ENCODE measurements at regions not wholly inside any gene's neighbourhood (a gene's known extent, or its start where the extent isn't known, plus 50 kb on each side); places are given as distances from the start of the nearest gene placed in this dataset.

DNA sequence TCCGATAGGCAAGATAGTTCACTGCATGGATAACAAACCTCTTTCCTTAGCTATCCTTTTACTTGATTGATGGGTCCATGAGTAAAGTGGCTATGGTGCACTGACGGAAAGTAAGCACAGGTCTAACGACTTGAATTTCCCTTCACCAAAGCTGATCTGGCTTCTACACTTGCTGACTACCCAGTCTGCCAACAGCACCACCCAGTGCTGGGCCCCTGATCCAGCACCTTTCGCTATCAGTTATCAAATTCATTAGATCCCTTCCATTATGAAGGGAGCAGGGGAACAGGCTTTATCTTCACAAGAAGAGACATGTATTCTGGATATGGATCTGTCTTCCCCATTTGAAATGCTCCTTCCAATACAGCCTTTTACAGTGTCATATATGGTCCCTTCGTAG lies 855.9 kb downstream of the GRID1 start:
- Histone ChIP-seq H3K4me2 (ENCODE audit: low read length) (no peak overlapping the region), H3K9me3 (ENCODE audit: insufficient read depth, low read depth, low read length) (no peaks in the 10 kb centered on the region), H3K79me2 (ENCODE audit: insufficient read depth, low read length) (no peaks in the 10 kb centered on the region), H3K4me1 (ENCODE audit: insufficient read depth, low read length) (no peaks in the 10 kb centered on the region), H3K27ac (ENCODE audit: low read depth, low read length) (no peak overlapping the region), H3K4me3 (ENCODE audit: insufficient read depth, low read depth, low read length) (no peak overlapping the region), H4K20me1 (ENCODE audit: insufficient read depth, low read length) (no peaks in the 10 kb centered on the region), H3K27me3 (ENCODE audit: insufficient read depth, low read length) (no peaks in the 10 kb centered on the region), H3K9ac (ENCODE audit: low read length) (no peak overlapping the region), H3K36me3 (ENCODE audit: insufficient read depth, low read length) (no peaks in the 10 kb centered on the region), H2AFZ (ENCODE audit: low read depth, low read length) (no peak overlapping the region)
- DNase-seq (ENCODE audit: low read depth), result no peak
- FAIRE-seq, result no peak
- Mint-ChIP-seq H3K4me3 (ENCODE audit: unreplicated experiment) (no peak overlapping the region), H3K9me3 (ENCODE audit: unreplicated experiment) (peaks cover 2% of the 10 kb centered on the region), H3K4me1 (ENCODE audit: low read depth, unreplicated experiment) (no peaks in the 10 kb centered on the region), H3K36me3 (ENCODE audit: low read depth, unreplicated experiment) (no peaks in the 10 kb centered on the region), H3K27me3 (ENCODE audit: low read depth, unreplicated experiment) (no peaks in the 10 kb centered on the region), H3K27ac (ENCODE audit: unreplicated experiment) (no peak overlapping the region)
- TF ChIP-seq EZH2 (IDR thresholded peaks at IDR 0.05; ENCODE audit: insufficient read depth, low read length), result no peak
- no peak for TF ChIP-seq CTCF (IDR thresholded peaks at IDR 0.05; ENCODE audit: insufficient read depth, low read depth, low read length)

- no peak overlapping the region for H3K9ac ChIP-seq (ENCODE audit: low read length)
- no peak overlapping the region for H3K27ac ChIP-seq (ENCODE audit: low read depth, low read length)
- FAIRE-seq (no peak), DNase-seq (ENCODE audit: low read depth) (no peak)
- H3K4me3 Mint-ChIP-seq (ENCODE audit: unreplicated experiment), result no peak overlapping the region
- H3K27ac Mint-ChIP-seq (ENCODE audit: unreplicated experiment), result no peak overlapping the region
- H3K9me3 Mint-ChIP-seq (ENCODE audit: unreplicated experiment), result peaks cover 2% of the 10 kb centered on the region
- no peaks in the 10 kb centered on the region for H3K36me3 ChIP-seq (ENCODE audit: insufficient read depth, low read length)
- no peaks in the 10 kb centered on the region for H4K20me1 ChIP-seq (ENCODE audit: insufficient read depth, low read length)
- no peak overlapping the region for H3K4me3 ChIP-seq (ENCODE audit: insufficient read depth, low read depth, low read length)
- TF ChIP-seq EZH2 (IDR thresholded peaks at IDR 0.05; ENCODE audit: insufficient read depth, low read length), result no peak
- H3K27me3 ChIP-seq (ENCODE audit: insufficient read depth, low read length), result no peaks in the 10 kb centered on the region
- H3K36me3 Mint-ChIP-seq (ENCODE audit: low read depth, unreplicated experiment), result no peaks in the 10 kb centered on the region
- no peak overlapping the region for H2AFZ ChIP-seq (ENCODE audit: low read depth, low read length)
- no peaks in the 10 kb centered on the region for H3K79me2 ChIP-seq (ENCODE audit: insufficient read depth, low read length)
- no peaks in the 10 kb centered on the region for H3K4me1 ChIP-seq (ENCODE audit: insufficient read depth, low read length)
- no peaks in the 10 kb centered on the region for H3K9me3 ChIP-seq (ENCODE audit: insufficient read depth, low read depth, low read length)
- no peak overlapping the region for H3K4me2 ChIP-seq (ENCODE audit: low read length)
- H3K4me1 Mint-ChIP-seq (ENCODE audit: low read depth, unreplicated experiment), result no peaks in the 10 kb centered on the region
- no peaks in the 10 kb centered on the region for H3K27me3 Mint-ChIP-seq (ENCODE audit: low read depth, unreplicated experiment)
Observed at GRCh38 chr10:85513436-85513835, 853.2 kb downstream of the GRID1 start.

DNA sequence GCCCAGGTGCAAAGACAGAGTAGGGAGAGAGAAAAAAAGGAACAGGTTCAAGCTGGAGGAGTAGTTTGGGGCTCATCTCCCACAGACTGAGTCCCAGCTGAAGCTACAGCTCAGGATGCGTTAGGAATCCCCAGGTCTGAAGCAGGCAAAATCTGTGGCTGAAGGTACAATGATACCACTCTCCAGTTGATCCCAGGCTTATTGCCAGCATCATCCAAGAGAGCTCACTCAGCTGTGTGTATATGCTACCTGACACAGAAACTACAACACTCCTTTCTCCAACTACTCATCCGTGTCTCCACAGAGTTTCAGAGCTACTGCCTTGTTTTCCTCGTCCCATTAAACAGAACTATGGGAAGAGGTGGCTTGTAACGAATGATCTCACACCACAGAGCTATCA lies 851.3 kb downstream of the GRID1 start:
- no peak overlapping the region for H2AFZ ChIP-seq (ENCODE audit: low read depth, low read length)
- no peak overlapping the region for H3K4me3 ChIP-seq (ENCODE audit: insufficient read depth, low read depth, low read length)
- no peaks in the 10 kb centered on the region for H3K9me3 ChIP-seq (ENCODE audit: insufficient read depth, low read depth, low read length)
- H3K36me3 ChIP-seq (ENCODE audit: insufficient read depth, low read length), result no peaks in the 10 kb centered on the region
- H4K20me1 ChIP-seq (ENCODE audit: insufficient read depth, low read length), result no peaks in the 10 kb centered on the region
- H3K9ac ChIP-seq (ENCODE audit: low read length), result no peak overlapping the region
- H3K27me3 Mint-ChIP-seq (ENCODE audit: low read depth, unreplicated experiment), result no peaks in the 10 kb centered on the region
- no peaks in the 10 kb centered on the region for H3K27me3 ChIP-seq (ENCODE audit: insufficient read depth, low read length)
- FAIRE-seq, result no peak
- TF ChIP-seq EZH2 (IDR thresholded peaks at IDR 0.05; ENCODE audit: insufficient read depth, low read length), result no peak
- TF ChIP-seq CTCF (IDR thresholded peaks at IDR 0.05; ENCODE audit: insufficient read depth, low read depth, low read length), result no peak
- no peak overlapping the region for H3K27ac ChIP-seq (ENCODE audit: low read depth, low read length)
- no peaks in the 10 kb centered on the region for H3K79me2 ChIP-seq (ENCODE audit: insufficient read depth, low read length)
- DNase-seq (ENCODE audit: low read depth), result no peak
- H3K36me3 Mint-ChIP-seq (ENCODE audit: low read depth, unreplicated experiment), result no peaks in the 10 kb centered on the region
- peaks cover 2% of the 10 kb centered on the region for H3K9me3 Mint-ChIP-seq (ENCODE audit: unreplicated experiment)
- H3K27ac Mint-ChIP-seq (ENCODE audit: unreplicated experiment), result no peak overlapping the region
- H3K4me2 ChIP-seq (ENCODE audit: low read length), result no peak overlapping the region
- H3K4me1 ChIP-seq (ENCODE audit: insufficient read depth, low read length), result no peaks in the 10 kb centered on the region
- H3K4me1 Mint-ChIP-seq (ENCODE audit: low read depth, unreplicated experiment), result no peaks in the 10 kb centered on the region
- H3K4me3 Mint-ChIP-seq (ENCODE audit: unreplicated experiment), result no peak overlapping the region
